Psoas muscle (tissue), 7 donors: ENCODE measurements at regions not wholly inside any gene's neighbourhood (a gene's known extent, or its start where the extent isn't known, plus 50 kb on each side); places are given as distances from the start of the nearest gene placed in this dataset.

Source experiments
- ATAC-seq, 4 donors: fragments of 200-7000 bp; cut with Tn5 transposase; one replicate each; pipeline ENCODE4 v1.9.1; 2020; ENCODE audit warnings: moderate library complexity in 3 of 4, mild to moderate bottlenecking in 2 of 4
- DNase-seq, 2 donors: peaks; one replicate each; pipeline ENCODE4 v3.0.0-alpha.2; 2020
- H3K27ac ChIP-seq: fragments of 200-600 bp; one replicate; pipeline ENCODE4 v1.8.0; 2022
- H3K27me3 ChIP-seq, 3 donors: fragments of 200-600 bp in 1 of 3; one replicate each; pipeline versions ENCODE4 v1.6.1 to v1.8.0; 2013 to 2022; ENCODE audit warnings: low read length in 2 of 3, mild to moderate bottlenecking in 2 of 3, moderate library complexity in 1 of 3; ENCODE audit not compliant: insufficient read depth in 3 of 3
- H3K36me3 ChIP-seq, 2 donors: fragments of 200-600 bp in 1 of 2; one replicate each; pipeline versions ENCODE4 v1.6.1 to v1.8.0; 2013 to 2022; ENCODE audit warnings: low read depth in 1 of 2, mild to moderate bottlenecking in 1 of 2, moderate library complexity in 1 of 2; ENCODE audit not compliant: insufficient read depth in 1 of 2
- H3K4me1 ChIP-seq: fragments of 200-600 bp; one replicate; pipeline ENCODE4 v1.8.0; 2022
- H3K4me3 ChIP-seq: fragments of 200-600 bp; one replicate; pipeline ENCODE4 v1.8.0; 2022; ENCODE audit warnings: mild to moderate bottlenecking
- H3K9me3 ChIP-seq: fragments of 200-600 bp; one replicate; pipeline ENCODE4 v1.8.0; 2022
- CTCF ChIP-seq: fragments of 200-600 bp; IDR thresholded peaks from one replicate; pipeline ENCODE4 v1.8.0; 2022; ENCODE audit warnings: antibody characterized with exemption
- WGBS, 3 donors: extraction: QIAGEN DNeasy Blood & Tissue Kit; methylation state at CpG; one replicate each; pipeline versions ENCODE4 v1.1.6 to v1.1.7; 2013; 5-methylcytosine and 5-hydroxymethylcytosine counted together
- intact Hi-C, 2 donors: fragments of 100-400 bp; cut with DNase I; formaldehyde crosslinking; loops; one replicate each; pipeline versions ENCODE4 v1.11.0 to v1.14.2; 2022
- donor health status: healthy with polysubstance abuse.
- donor health status: DM: no; HTN: no; CAD: no; lungs with moderate emphysema.
- donor health status: Bipolar disorder and iron deficiency.
- donor health status: healthy.
- donor health status: DM: yes; HTN: yes; CAD: no.
- donor health status: DM: no; HTN: no; CAD: no.
- donor health status: DM: yes; HTN: yes; CAD: no.

GRCh38 chr4:11166606-11167005, 262.1 kb downstream of the HS3ST1 start:
- no peaks in the 10 kb centered on the region for H3K36me3 ChIP-seq
- intact Hi-C loops = no loop called here
- no peak overlapping the region for H3K4me3 ChIP-seq
- no peak for ATAC-seq
- H3K27me3 ChIP-seq = no peaks in the 10 kb centered on the region
- H3K4me1 ChIP-seq = no peaks in the 10 kb centered on the region
- H3K9me3 ChIP-seq = no peaks in the 10 kb centered on the region
- no peak overlapping the region for H3K27ac ChIP-seq
- no peak for TF ChIP-seq CTCF
- DNase-seq = no peak

GRCh38 chr4:11166034-11166433, 262.7 kb downstream of the HS3ST1 start:
- H3K4me1 ChIP-seq = no peaks in the 10 kb centered on the region
- no peaks in the 10 kb centered on the region for H3K9me3 ChIP-seq
- no peak overlapping the region for H3K4me3 ChIP-seq
- no peaks in the 10 kb centered on the region for H3K27me3 ChIP-seq
- DNase-seq = no peak
- no peak for TF ChIP-seq CTCF
- no peak overlapping the region for H3K27ac ChIP-seq
- H3K36me3 ChIP-seq = no peaks in the 10 kb centered on the region
- ATAC-seq = no peak
- intact Hi-C loops = no loop called here
- 78 to 79% (median 79%) methylated on average over 4 of the region's 4 CpGs for WGBS, 3 donors

GRCh38 chr4:11165052-11165451, 263.6 kb downstream of the HS3ST1 start:
- Histone ChIP-seq H3K4me3 (no peak overlapping the region), H3K9me3 (no peaks in the 10 kb centered on the region), H3K27me3 (no peaks in the 10 kb centered on the region), H3K27ac (no peak overlapping the region), H3K36me3 (no peaks in the 10 kb centered on the region), H3K4me1 (no peaks in the 10 kb centered on the region)
- DNase-seq (no peak), ATAC-seq (no peak)
- no peak for TF ChIP-seq CTCF
- intact Hi-C loops = no loop called here
- 51 to 56% (median 53%) methylated on average over 5 of the region's 5 CpGs for WGBS, 3 donors

GRCh38 chr4:11160288-11160687, 268.4 kb downstream of the HS3ST1 start:
- Histone ChIP-seq H3K9me3 (no peaks in the 10 kb centered on the region), H3K4me1 (no peaks in the 10 kb centered on the region), H3K27me3 (no peaks in the 10 kb centered on the region), H3K27ac (no peak overlapping the region), H3K36me3 (no peaks in the 10 kb centered on the region), H3K4me3 (no peak overlapping the region)
- intact Hi-C loops = no loop called here
- TF ChIP-seq CTCF = no peak
- DNase-seq (no peak), ATAC-seq (no peak)

GRCh38 chr4:11158971-11159370, 269.7 kb downstream of the HS3ST1 start:
- Histone ChIP-seq H3K27ac (no peak overlapping the region), H3K4me1 (no peaks in the 10 kb centered on the region), H3K27me3 (no peaks in the 10 kb centered on the region), H3K36me3 (no peaks in the 10 kb centered on the region), H3K9me3 (no peaks in the 10 kb centered on the region), H3K4me3 (no peak overlapping the region)
- TF ChIP-seq CTCF = no peak
- no peak for DNase-seq
- intact Hi-C loops = no loop called here
- ATAC-seq = no peak
- 53 to 76% (median 73%) methylated on average over 1 of the region's 1 CpG for WGBS, 3 donors
